ENCODE measurements at regions not wholly inside any gene's neighbourhood (a gene's known extent, or its start where the extent isn't known, plus 50 kb on each side); places are given as distances from the start of the nearest gene placed in this dataset.
A peak's percentile ranks its signal among the peaks of the same experiment; 100 is the strongest.

DNA sequence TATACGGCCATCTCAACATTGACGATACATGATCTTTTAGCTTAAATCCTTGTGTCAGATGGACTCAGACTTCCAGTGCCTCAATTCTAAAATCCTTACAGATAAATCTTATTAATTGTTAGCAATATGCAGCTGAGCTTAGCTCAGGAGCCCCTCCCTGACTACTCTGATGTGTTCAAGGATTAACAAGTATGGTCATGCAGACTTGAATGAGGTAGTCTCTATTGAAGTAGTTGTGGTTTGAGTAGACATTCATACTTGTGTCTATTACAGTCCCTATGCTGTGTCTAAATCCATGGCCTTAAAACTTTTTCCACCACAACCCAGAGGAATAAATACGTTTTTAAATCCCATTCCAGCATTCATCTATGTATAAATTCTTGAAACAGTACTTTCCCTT is 119.5 kb downstream of the NUP35 start:
- no peaks in the 10 kb centered on the region for H3K27me3 ChIP-seq (ENCODE audit: low read length)
- H3K79me2 ChIP-seq (ENCODE audit: low read length) = no peaks in the 10 kb centered on the region
- ATAC-seq = no peak
- no peak for DNase-seq
- H3K9me2 ChIP-seq (replicated peaks; ENCODE audit: low read length) = no peaks in the 10 kb centered on the region
- H3K9me3 ChIP-seq (ENCODE audit: low read length) = no peaks in the 10 kb centered on the region
- ChIA-PET POLR2A (ENCODE audit: unreplicated experiment) (no interaction called here), CTCF (no interaction called here)
- no peaks in the 10 kb centered on the region for H3F3A ChIP-seq (ENCODE audit: low read length, unreplicated experiment)
- TF ChIP-seq, protein P1, sequence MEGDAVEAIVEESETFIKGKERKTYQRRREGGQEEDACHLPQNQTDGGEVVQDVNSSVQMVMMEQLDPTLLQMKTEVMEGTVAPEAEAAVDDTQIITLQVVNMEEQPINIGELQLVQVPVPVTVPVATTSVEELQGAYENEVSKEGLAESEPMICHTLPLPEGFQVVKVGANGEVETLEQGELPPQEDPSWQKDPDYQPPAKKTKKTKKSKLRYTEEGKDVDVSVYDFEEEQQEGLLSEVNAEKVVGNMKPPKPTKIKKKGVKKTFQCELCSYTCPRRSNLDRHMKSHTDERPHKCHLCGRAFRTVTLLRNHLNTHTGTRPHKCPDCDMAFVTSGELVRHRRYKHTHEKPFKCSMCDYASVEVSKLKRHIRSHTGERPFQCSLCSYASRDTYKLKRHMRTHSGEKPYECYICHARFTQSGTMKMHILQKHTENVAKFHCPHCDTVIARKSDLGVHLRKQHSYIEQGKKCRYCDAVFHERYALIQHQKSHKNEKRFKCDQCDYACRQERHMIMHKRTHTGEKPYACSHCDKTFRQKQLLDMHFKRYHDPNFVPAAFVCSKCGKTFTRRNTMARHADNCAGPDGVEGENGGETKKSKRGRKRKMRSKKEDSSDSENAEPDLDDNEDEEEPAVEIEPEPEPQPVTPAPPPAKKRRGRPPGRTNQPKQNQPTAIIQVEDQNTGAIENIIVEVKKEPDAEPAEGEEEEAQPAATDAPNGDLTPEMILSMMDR (conservative IDR thresholded peaks at IDR 0.05; ENCODE audit: low read depth, low read length) = no peak
- TF ChIP-seq EZH2 (IDR thresholded peaks at IDR 0.05; ENCODE audit: low read length, unreplicated experiment) = no peak
- no peak for TF ChIP-seq EZH2phosphoT487 (IDR thresholded peaks at IDR 0.05; ENCODE audit: borderline replicate concordance, low read length)
- no TSS peak for BruUV-seq (replicated peaks)
- H3K4me3 ChIP-seq (ENCODE audit: low read length) = no peak overlapping the region
- H4K20me1 ChIP-seq (ENCODE audit: low read length) = no peaks in the 10 kb centered on the region
- H3K9ac ChIP-seq (ENCODE audit: low read length) = no peak overlapping the region
- H2AFZ ChIP-seq (ENCODE audit: low read length) = no peak overlapping the region
- H3K4me1 ChIP-seq (ENCODE audit: insufficient read depth, low read length) = no peaks in the 10 kb centered on the region
- H3K4me2 ChIP-seq (ENCODE audit: low read length) = no peak overlapping the region
- H3K36me3 ChIP-seq (ENCODE audit: low read depth, low read length) = no peaks in the 10 kb centered on the region
- H3K27ac ChIP-seq (ENCODE audit: low read length) = no peak overlapping the region
- intact Hi-C loops (cut with micrococcal nuclease) = loop anchor here (10.0 kb wide), 1 partner anchor 1361 kb away; no protein-coding TSS in a partner anchor

DNA sequence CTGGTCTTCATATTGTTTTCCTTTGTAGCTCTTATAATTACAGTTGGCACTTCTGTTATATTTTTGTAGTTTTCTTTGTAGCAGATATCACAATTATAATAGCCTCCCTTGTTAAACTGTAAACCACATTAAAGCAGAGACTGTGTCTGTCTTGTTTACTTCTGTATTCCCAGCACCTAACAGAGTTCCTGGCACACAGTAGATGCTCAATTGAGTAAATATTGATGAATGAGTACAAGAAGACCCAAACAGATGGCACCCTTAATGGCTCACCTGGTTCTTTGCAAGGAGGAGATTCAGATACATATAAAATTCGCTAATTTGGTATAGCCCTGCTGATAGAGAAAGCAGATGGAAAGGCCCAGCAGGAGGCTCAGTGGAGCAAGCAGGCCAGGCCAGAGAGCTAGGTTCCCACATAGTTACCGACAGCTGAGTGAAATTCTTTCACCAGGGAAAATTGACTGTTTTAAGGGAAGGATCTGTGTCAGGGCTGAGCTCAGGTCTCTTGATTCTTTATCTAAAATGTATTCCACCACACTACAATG is 120.1 kb downstream of the NUP35 start:
- POLR2A ChIA-PET (ENCODE audit: unreplicated experiment) = no interaction called here
- CTCF ChIA-PET = no interaction called here
- no peak overlapping the region for H3K4me3 ChIP-seq (ENCODE audit: low read length)

DNA sequence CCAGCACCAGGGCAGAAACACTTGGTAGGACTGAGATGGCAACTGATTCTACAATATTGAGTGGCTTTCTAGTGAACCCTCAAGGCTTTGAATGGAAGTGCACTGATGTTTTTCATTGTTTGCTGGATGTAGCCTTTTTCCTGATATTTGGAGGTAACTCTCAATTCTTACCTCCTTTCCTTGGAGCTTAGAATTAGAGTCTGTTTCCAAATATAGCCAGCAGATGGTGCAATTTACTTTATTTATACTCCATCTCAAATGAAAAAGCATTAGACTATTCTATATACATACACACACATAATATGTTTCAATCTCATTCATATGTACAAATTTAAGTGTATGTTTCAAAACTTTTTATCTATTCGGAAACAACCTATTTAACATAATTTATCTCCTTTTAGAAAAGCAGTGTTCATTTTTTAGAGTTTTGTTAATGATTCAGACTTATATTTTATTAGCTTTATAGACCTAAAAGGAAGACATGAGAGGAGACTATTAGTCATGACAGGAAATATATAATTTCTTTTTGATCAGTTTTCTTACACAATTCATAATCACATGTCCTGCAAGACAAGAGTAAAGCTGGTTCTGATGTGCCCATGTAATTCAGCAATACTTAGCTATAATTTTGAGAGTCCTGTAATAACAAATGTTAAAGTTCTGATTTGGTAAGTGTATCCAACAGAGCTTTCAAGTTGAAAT is 124.8 kb downstream of the NUP35 start:
- Histone ChIP-seq H4K20me1 (ENCODE audit: low read length) (no peaks in the 10 kb centered on the region), H3K4me1 (ENCODE audit: insufficient read depth, low read length) (no peaks in the 10 kb centered on the region), H2AFZ (ENCODE audit: low read length) (no peak overlapping the region), H3K9me3 (ENCODE audit: low read length) (no peaks in the 10 kb centered on the region), H3K27me3 (ENCODE audit: low read length) (no peaks in the 10 kb centered on the region), H3K4me2 (ENCODE audit: low read length) (no peak overlapping the region), H3K36me3 (ENCODE audit: low read depth, low read length) (no peaks in the 10 kb centered on the region), H3K27ac (ENCODE audit: low read length) (no peak overlapping the region), H3F3A (ENCODE audit: low read length, unreplicated experiment) (no peaks in the 10 kb centered on the region), H3K4me3 (ENCODE audit: low read length) (no peak overlapping the region), H3K9ac (ENCODE audit: low read length) (no peak overlapping the region), H3K79me2 (ENCODE audit: low read length) (no peaks in the 10 kb centered on the region), H3K9me2 (replicated peaks; ENCODE audit: low read length) (no peaks in the 10 kb centered on the region)
- TF ChIP-seq, protein P1 (conservative IDR thresholded peaks at IDR 0.05; ENCODE audit: low read depth, low read length) = peak; percentile 81
- TF ChIP-seq EZH2 (IDR thresholded peaks at IDR 0.05; ENCODE audit: low read length, unreplicated experiment) = no peak
- DNase-seq (peak; percentile 69), ATAC-seq (peak; percentile 70)
- BruUV-seq (replicated peaks) = no TSS peak
- intact Hi-C loops (cut with micrococcal nuclease) = loop anchor here (1.0 to 10.0 kb wide), 4 partner anchors 46 to 1958 kb away; no protein-coding TSS in a partner anchor
- POLR2A ChIA-PET (ENCODE audit: unreplicated experiment) = no interaction called here
- CTCF ChIA-PET = interaction anchor here (0.6 to 0.7 kb wide), 6 partner anchors 110 to 1362 kb away, joined by 3 to 4 read pairs (median 3); no protein-coding TSS in a partner anchor

More for the DNA sequence above, 120.1 kb downstream of the NUP35 start:
- Histone ChIP-seq H3K4me2 (ENCODE audit: low read length) (no peak overlapping the region), H3K27me3 (ENCODE audit: low read length) (no peaks in the 10 kb centered on the region), H3K79me2 (ENCODE audit: low read length) (no peaks in the 10 kb centered on the region), H4K20me1 (ENCODE audit: low read length) (no peaks in the 10 kb centered on the region), H3K9me3 (ENCODE audit: low read length) (no peaks in the 10 kb centered on the region), H3K27ac (ENCODE audit: low read length) (no peak overlapping the region), H3K4me1 (ENCODE audit: insufficient read depth, low read length) (no peaks in the 10 kb centered on the region), H2AFZ (ENCODE audit: low read length) (no peak overlapping the region), H3K36me3 (ENCODE audit: low read depth, low read length) (no peaks in the 10 kb centered on the region), H3K9ac (ENCODE audit: low read length) (no peak overlapping the region), H3K9me2 (replicated peaks; ENCODE audit: low read length) (no peaks in the 10 kb centered on the region), H3F3A (ENCODE audit: low read length, unreplicated experiment) (no peaks in the 10 kb centered on the region)
- DNase-seq (no peak), ATAC-seq (no peak)
- TF ChIP-seq EZH2phosphoT487 (IDR thresholded peaks at IDR 0.05; ENCODE audit: borderline replicate concordance, low read length) = no peak
- no peak for TF ChIP-seq EZH2 (IDR thresholded peaks at IDR 0.05; ENCODE audit: low read length, unreplicated experiment)
- BruUV-seq (replicated peaks) = no TSS peak
- intact Hi-C loops (cut with micrococcal nuclease) = loop anchor here (10.0 kb wide), 1 partner anchor 1360 kb away; no protein-coding TSS in a partner anchor
